GM18517 (cell line): ENCODE measurements at regions not wholly inside any gene's neighbourhood (a gene's known extent, or its start where the extent isn't known, plus 50 kb on each side); places are given as distances from the start of the nearest gene placed in this dataset.

Experiments used
- ATAC-seq: cut with Tn5 transposase; IDR thresholded peaks from one replicate; pipeline ENCODE4 v1.9.1; 2021; ENCODE audit warnings: mild to moderate bottlenecking, moderate library complexity; ENCODE audit not compliant: unreplicated experiment

GRCh38 chr13:34401696-34402095 lies 540.4 kb upstream of the NBEA start:
- no peak for ATAC-seq

- no peak for ATAC-seq
Measured at GRCh38 chr13:34405410-34406181, 536.5 kb upstream of the NBEA start.

- no peak for ATAC-seq
Measured at GRCh38 chr13:34408640-34409039, 533.4 kb upstream of the NBEA start.

GRCh38 chr13:34409496-34410182 lies 532.4 kb upstream of the NBEA start:
- ATAC-seq, result no peak

GRCh38 chr13:34410678-34411077 lies 531.4 kb upstream of the NBEA start:
- no peak for ATAC-seq

- no peak for ATAC-seq
Measured at GRCh38 chr13:34411177-34411576, 530.9 kb upstream of the NBEA start.

- no peak for ATAC-seq
Measured at GRCh38 chr13:34411894-34412293, 530.2 kb upstream of the NBEA start.

GRCh38 chr13:34412295-34412694 lies 529.8 kb upstream of the NBEA start:
- ATAC-seq, result no peak

- no peak for ATAC-seq
Measured at GRCh38 chr13:34412817-34413375, 529.2 kb upstream of the NBEA start.

- ATAC-seq, result no peak
Measured at GRCh38 chr13:34413538-34414210, 528.4 kb upstream of the NBEA start.

GRCh38 chr13:34414616-34415015 lies 527.5 kb upstream of the NBEA start:
- no peak for ATAC-seq

GRCh38 chr13:34416971-34417380 lies 525.1 kb upstream of the NBEA start:
- no peak for ATAC-seq

GRCh38 chr13:34417896-34418295 lies 524.2 kb upstream of the NBEA start:
- no peak for ATAC-seq

- no peak for ATAC-seq
Measured at GRCh38 chr13:34419025-34419424, 523.0 kb upstream of the NBEA start.

- no peak for ATAC-seq
Measured at GRCh38 chr13:34419755-34420154, 522.3 kb upstream of the NBEA start.

GRCh38 chr13:34420702-34421346 lies 521.2 kb upstream of the NBEA start:
- no peak for ATAC-seq

- no peak for ATAC-seq
Measured at GRCh38 chr13:34421347-34421719, 520.7 kb upstream of the NBEA start.

- no peak for ATAC-seq
Measured at GRCh38 chr13:34421858-34422475, 520.1 kb upstream of the NBEA start.

- no peak for ATAC-seq
Measured at GRCh38 chr13:34422956-34423355, 519.1 kb upstream of the NBEA start.

GRCh38 chr13:34425327-34425949 lies 516.6 kb upstream of the NBEA start:
- ATAC-seq, result no peak
